ENCODE measurements at regions not wholly inside any gene's neighbourhood (a gene's known extent, or its start where the extent isn't known, plus 50 kb on each side); places are given as distances from the start of the nearest gene placed in this dataset.
"Not testable (repeated sequence)": the region's sequence is repeated elsewhere in the genome, so short reads cannot be mapped to it uniquely, and the experiment has no call there.

DNA sequence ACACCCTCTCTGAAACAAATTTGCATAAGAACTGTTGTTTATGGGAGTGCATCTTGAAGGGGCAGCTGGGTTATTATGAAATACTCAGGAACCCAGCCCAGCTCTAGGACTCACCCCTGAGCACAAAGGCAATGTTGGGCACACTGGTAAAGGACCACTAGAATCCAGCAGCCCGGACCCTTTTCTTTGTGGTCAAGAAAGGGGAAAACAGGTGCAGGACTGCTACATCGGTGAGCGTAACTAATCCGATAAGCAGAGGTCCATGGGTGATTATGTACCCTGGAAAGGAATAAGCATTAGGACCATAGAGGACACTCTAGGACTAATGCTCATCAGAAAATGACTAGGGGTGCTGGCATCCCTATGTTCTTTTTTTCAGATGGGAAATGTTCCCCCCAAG, 185.0 kb upstream of the GPC6 start:
- TF ChIP-seq, protein P1, sequence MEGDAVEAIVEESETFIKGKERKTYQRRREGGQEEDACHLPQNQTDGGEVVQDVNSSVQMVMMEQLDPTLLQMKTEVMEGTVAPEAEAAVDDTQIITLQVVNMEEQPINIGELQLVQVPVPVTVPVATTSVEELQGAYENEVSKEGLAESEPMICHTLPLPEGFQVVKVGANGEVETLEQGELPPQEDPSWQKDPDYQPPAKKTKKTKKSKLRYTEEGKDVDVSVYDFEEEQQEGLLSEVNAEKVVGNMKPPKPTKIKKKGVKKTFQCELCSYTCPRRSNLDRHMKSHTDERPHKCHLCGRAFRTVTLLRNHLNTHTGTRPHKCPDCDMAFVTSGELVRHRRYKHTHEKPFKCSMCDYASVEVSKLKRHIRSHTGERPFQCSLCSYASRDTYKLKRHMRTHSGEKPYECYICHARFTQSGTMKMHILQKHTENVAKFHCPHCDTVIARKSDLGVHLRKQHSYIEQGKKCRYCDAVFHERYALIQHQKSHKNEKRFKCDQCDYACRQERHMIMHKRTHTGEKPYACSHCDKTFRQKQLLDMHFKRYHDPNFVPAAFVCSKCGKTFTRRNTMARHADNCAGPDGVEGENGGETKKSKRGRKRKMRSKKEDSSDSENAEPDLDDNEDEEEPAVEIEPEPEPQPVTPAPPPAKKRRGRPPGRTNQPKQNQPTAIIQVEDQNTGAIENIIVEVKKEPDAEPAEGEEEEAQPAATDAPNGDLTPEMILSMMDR (IDR thresholded peaks at IDR 0.05), result not testable (repeated sequence)
- TF ChIP-seq, protein P2, sequence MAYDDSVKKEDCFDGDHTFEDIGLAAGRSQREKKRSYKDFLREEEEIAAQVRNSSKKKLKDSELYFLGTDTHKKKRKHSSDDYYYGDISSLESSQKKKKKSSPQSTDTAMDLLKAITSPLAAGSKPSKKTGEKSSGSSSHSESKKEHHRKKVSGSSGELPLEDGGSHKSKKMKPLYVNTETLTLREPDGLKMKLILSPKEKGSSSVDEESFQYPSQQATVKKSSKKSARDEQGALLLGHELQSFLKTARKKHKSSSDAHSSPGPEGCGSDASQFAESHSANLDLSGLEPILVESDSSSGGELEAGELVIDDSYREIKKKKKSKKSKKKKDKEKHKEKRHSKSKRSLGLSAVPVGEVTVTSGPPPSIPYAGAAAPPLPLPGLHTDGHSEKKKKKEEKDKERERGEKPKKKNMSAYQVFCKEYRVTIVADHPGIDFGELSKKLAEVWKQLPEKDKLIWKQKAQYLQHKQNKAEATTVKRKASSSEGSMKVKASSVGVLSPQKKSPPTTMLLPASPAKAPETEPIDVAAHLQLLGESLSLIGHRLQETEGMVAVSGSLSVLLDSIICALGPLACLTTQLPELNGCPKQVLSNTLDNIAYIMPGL (CRISPR knock-in tag; IDR thresholded peaks at IDR 0.05; ENCODE audit: borderline replicate concordance), result not testable (repeated sequence)
- TF ChIP-seq GATA3 (IDR thresholded peaks at IDR 0.05; ENCODE audit: borderline replicate concordance); SMC3 (IDR thresholded peaks at IDR 0.05); HOXB5 (CRISPR knock-in tag; IDR thresholded peaks at IDR 0.05); SREBF2 (IDR thresholded peaks at IDR 0.05); JUNB (IDR thresholded peaks at IDR 0.05); JUN (IDR thresholded peaks at IDR 0.05): not testable (repeated sequence)

Measured in A549 (cell line).